CD14-positive monocyte (primary cell): ENCODE measurements at regions not wholly inside any gene's neighbourhood (a gene's known extent, or its start where the extent isn't known, plus 50 kb on each side); places are given as distances from the start of the nearest gene placed in this dataset.

Source experiments
- DNase-seq, 3 donors: peaks; one replicate each; pipeline ENCODE4 v3.0.0-alpha.2; 2011 to 2022
- H2AFZ ChIP-seq: 2 replicates; pipeline ENCODE4 v1.6.0; 2012; ENCODE audit warnings: mild to moderate bottlenecking, low read depth, low read length, inconsistent platforms; ENCODE audit not compliant: insufficient read depth, poor library complexity, severe bottlenecking
- H3K27ac ChIP-seq, 2 donors: 1 replicate in 1 of 2; 2 replicates in 1 of 2; pipeline ENCODE4 v1.5.1; 2012 to 2013; ENCODE audit warnings: low read length in 2 of 2, control low read depth in 1 of 2, inconsistent platforms in 1 of 2, low read depth in 1 of 2, mild to moderate bottlenecking in 1 of 2
- H3K27me3 ChIP-seq, 2 donors: one replicate each; pipeline versions ENCODE4 v1.6.0 to v1.6.1; 2011 to 2013; ENCODE audit warnings: low read length in 2 of 2; ENCODE audit not compliant: control insufficient read depth in 2 of 2, insufficient read depth in 2 of 2
- H3K36me3 ChIP-seq, 2 donors: replicated peaks in 1 of 2; 1 replicate in 1 of 2; 2 replicates in 1 of 2; pipeline versions ENCODE4 v1.5.1 to v1.6.1; 2012 to 2013; ENCODE audit warnings: low read length in 2 of 2, control low read depth in 1 of 2, inconsistent platforms in 1 of 2, mild to moderate bottlenecking in 1 of 2; ENCODE audit not compliant: insufficient read depth in 2 of 2, control insufficient read depth in 1 of 2
- H3K4me1 ChIP-seq, 2 donors: 1 replicate in 1 of 2; 2 replicates in 1 of 2; pipeline versions ENCODE4 v1.5.1 to v1.6.1; 2012 to 2013; ENCODE audit warnings: low read length in 2 of 2, control low read depth in 1 of 2, inconsistent platforms in 1 of 2, mild to moderate bottlenecking in 1 of 2, moderate library complexity in 1 of 2; ENCODE audit not compliant: insufficient read depth in 2 of 2, control insufficient read depth in 1 of 2
- H3K4me2 ChIP-seq: replicated peaks from 2 replicates; pipeline ENCODE3; 2012; ENCODE audit warnings: low read length, moderate library complexity, mild to moderate bottlenecking; ENCODE audit not compliant: poor library complexity, severe bottlenecking; ENCODE audit errors: extremely low read depth
- H3K4me3 ChIP-seq, 3 experiments: fragments of 200-600 bp in 1 of 3; sonication (generic) in 1 of 3; replicated peaks in 1 of 3; 1 replicate in 2 of 3; 2 replicates in 1 of 3; pipeline ENCODE4 v1.5.1; 2011 to 2013; ENCODE audit warnings: low read length in 3 of 3, mild to moderate bottlenecking in 3 of 3, control low read depth in 2 of 3, low read depth in 2 of 3, inconsistent platforms in 1 of 3, moderate library complexity in 1 of 3
- H3K79me2 ChIP-seq: 2 replicates; pipeline ENCODE4 v1.6.0; 2012; ENCODE audit warnings: mild to moderate bottlenecking, control low read depth, inconsistent platforms, low read length, moderate library complexity; ENCODE audit not compliant: insufficient read depth
- H3K9ac ChIP-seq: 2 replicates; pipeline ENCODE4 v1.6.0; 2017; ENCODE audit warnings: low read length, mild to moderate bottlenecking; ENCODE audit not compliant: insufficient read depth, poor library complexity, severe bottlenecking
- H3K9me3 ChIP-seq, 2 donors: replicated peaks in 1 of 2; 1 replicate in 1 of 2; 2 replicates in 1 of 2; pipeline versions ENCODE4 v1.5.1 to v1.6.1; 2012 to 2013; ENCODE audit warnings: low read length in 2 of 2, control low read depth in 1 of 2; ENCODE audit not compliant: control insufficient read depth in 1 of 2, insufficient read depth in 1 of 2
- H4K20me1 ChIP-seq: 2 replicates; pipeline ENCODE4 v1.6.0; 2012; ENCODE audit warnings: mild to moderate bottlenecking, low read length, control low read depth, moderate library complexity; ENCODE audit not compliant: insufficient read depth
- H3K27ac Mint-ChIP-seq, 7 donors: one replicate each; pipeline ENCODE4 v1.8.0; 2020; ENCODE audit warnings: mild to moderate bottlenecking in 7 of 7, mixed read lengths in 7 of 7, moderate library complexity in 6 of 7, inconsistent platforms in 2 of 7
- H3K27me3 Mint-ChIP-seq, 3 donors: one replicate each; pipeline ENCODE4 v1.8.0; 2021 to 2022; ENCODE audit warnings: low read depth in 3 of 3, mild to moderate bottlenecking in 3 of 3, mixed read lengths in 3 of 3, moderate library complexity in 3 of 3, inconsistent platforms in 1 of 3
- H3K36me3 Mint-ChIP-seq, 2 donors: one replicate each; pipeline ENCODE4 v1.8.0; 2020; ENCODE audit warnings: mixed read lengths in 2 of 2, inconsistent platforms in 1 of 2, mild to moderate bottlenecking in 1 of 2
- H3K4me1 Mint-ChIP-seq: one replicate; pipeline ENCODE4 v1.8.0; 2020; ENCODE audit warnings: mild to moderate bottlenecking, mixed read lengths
- H3K4me3 Mint-ChIP-seq, 2 donors: one replicate each; pipeline ENCODE4 v1.8.0; 2020; ENCODE audit warnings: mild to moderate bottlenecking in 2 of 2, mixed read lengths in 2 of 2, moderate library complexity in 1 of 2
- H3K9me3 Mint-ChIP-seq, 7 donors: one replicate each; pipeline ENCODE4 v1.8.0; 2020 to 2022; ENCODE audit warnings: mixed read lengths in 7 of 7, mild to moderate bottlenecking in 6 of 7, moderate library complexity in 6 of 7, inconsistent platforms in 2 of 7
- CTCF ChIP-seq: fragments of 200-600 bp; IDR thresholded peaks from one replicate; pipeline ENCODE4 v1.8.0; 2022; ENCODE audit warnings: antibody characterized with exemption, mild to moderate bottlenecking
- WGBS: methylation state at CpG from one replicate; pipeline ENCODE4 v1.1.5; 2013; ENCODE audit warnings: missing lambda C conversion rate; ENCODE audit not compliant: insufficient coverage; 5-methylcytosine and 5-hydroxymethylcytosine counted together
- intact Hi-C, 2 donors: fragments of 100-400 bp; cut with micrococcal nuclease; formaldehyde crosslinking; loops; one replicate each; pipeline versions ENCODE4 v1.15.0 to v1.15.1; 2023

GRCh38 chrX:102863735-102864134, 73.3 kb upstream of the RAB40AL start:
- Mint-ChIP-seq H3K27ac (no peak overlapping the region), H3K4me1 (no peaks in the 10 kb centered on the region), H3K4me3 (no peak overlapping the region), H3K36me3 (peaks cover 0 to 5% of the 10 kb centered on the region in 2 donors), H3K9me3 (peaks cover 0 to 3% (median 0%) of the 10 kb centered on the region in 7 donors), H3K27me3 (peaks cover 0 to 5% (median 0%) of the 10 kb centered on the region in 3 donors)
- peak; percentile 53 to 57 (median 56) for DNase-seq
- WGBS, result no CpG with 5 or more reads among the region's 4 CpGs
- H3K4me2 ChIP-seq, result no peak overlapping the region
- no peak overlapping the region for H2AFZ ChIP-seq
- H3K9ac ChIP-seq, result no peak overlapping the region
- peaks cover 0 to 2% of the 10 kb centered on the region in 2 donors for H3K36me3 ChIP-seq
- H3K4me1 ChIP-seq, result no peaks in the 10 kb centered on the region
- no peak overlapping the region for H3K4me3 ChIP-seq
- no peak overlapping the region for H3K27ac ChIP-seq
- H3K79me2 ChIP-seq, result no peaks in the 10 kb centered on the region
- peak; percentile 79 for TF ChIP-seq CTCF
- intact Hi-C loops, result no loop called here
- no peaks in the 10 kb centered on the region for H3K27me3 ChIP-seq
- no peaks in the 10 kb centered on the region for H3K9me3 ChIP-seq
- no peaks in the 10 kb centered on the region for H4K20me1 ChIP-seq

- peaks cover 0 to 5% (median 0%) of the 10 kb centered on the region in 3 donors for H3K27me3 Mint-ChIP-seq
- Histone ChIP-seq H3K4me2 (no peak overlapping the region), H3K4me3 (no peak overlapping the region), H3K27ac (no peak overlapping the region), H3K36me3 (no peaks in the 10 kb centered on the region), H3K27me3 (no peaks in the 10 kb centered on the region), H4K20me1 (no peaks in the 10 kb centered on the region), H3K9ac (no peak overlapping the region), H3K79me2 (no peaks in the 10 kb centered on the region), H2AFZ (no peak overlapping the region), H3K9me3 (no peaks in the 10 kb centered on the region), H3K4me1 (no peaks in the 10 kb centered on the region)
- H3K27ac Mint-ChIP-seq, result peak overlapping the region in 1 of 7 donors; percentile 5
- no peaks in the 10 kb centered on the region for H3K4me1 Mint-ChIP-seq
- WGBS, result no CpG with 5 or more reads among the region's 2 CpGs
- peaks cover 0 to 5% of the 10 kb centered on the region in 2 donors for H3K36me3 Mint-ChIP-seq
- TF ChIP-seq CTCF, result no peak
- H3K4me3 Mint-ChIP-seq, result no peak overlapping the region
- intact Hi-C loops, result no loop called here
- DNase-seq, result no peak
- no peaks in the 10 kb centered on the region for H3K9me3 Mint-ChIP-seq
Observed at GRCh38 chrX:102866981-102867656, 70.0 kb upstream of the RAB40AL start.
